H1 (cell line): ENCODE measurements at regions not wholly inside any gene's neighbourhood (a gene's known extent, or its start where the extent isn't known, plus 50 kb on each side); places are given as distances from the start of the nearest gene placed in this dataset.

ENCODE experiments used
- CHD1 ChIP-seq: IDR thresholded peaks from 2 replicates; pipeline ENCODE4 v1.6.1; 2012; ENCODE audit warnings: low read depth, low read length, improper control_type of control experiment
- EZH2 ChIP-seq: fragments of 200-600 bp; sonication (generic); IDR thresholded peaks from 2 replicates; pipeline ENCODE4 v1.7.1; 2012; ENCODE audit warnings: low read depth, mild to moderate bottlenecking, moderate library complexity, low read length, inconsistent platforms; ENCODE audit not compliant: severe bottlenecking
- NANOG ChIP-seq: IDR thresholded peaks from 2 replicates; pipeline ENCODE4 v1.6.1; 2011; ENCODE audit warnings: low read length, low read depth, mild to moderate bottlenecking, inconsistent platforms; ENCODE audit not compliant: insufficient read depth, poor library complexity, severe bottlenecking
- RXRA ChIP-seq: IDR thresholded peaks from 2 replicates; pipeline ENCODE4 v1.6.1; 2011; ENCODE audit warnings: low read depth, mild to moderate bottlenecking, low read length, moderate library complexity; ENCODE audit not compliant: insufficient read depth
- TEAD4 ChIP-seq: IDR thresholded peaks from 2 replicates; pipeline ENCODE4 v1.6.1; 2012; ENCODE audit warnings: low read depth, low read length, inconsistent platforms, mixed read lengths
- YY1 ChIP-seq: IDR thresholded peaks from 2 replicates; pipeline ENCODE4 v1.6.1; 2011; ENCODE audit warnings: low read depth, mild to moderate bottlenecking, low read length
- TF ChIP-seq, protein P1 (sequence below): IDR thresholded peaks from 2 replicates; pipeline ENCODE4 v1.6.1; 2011; ENCODE audit warnings: low read length, improper control_type of control experiment

DNA sequence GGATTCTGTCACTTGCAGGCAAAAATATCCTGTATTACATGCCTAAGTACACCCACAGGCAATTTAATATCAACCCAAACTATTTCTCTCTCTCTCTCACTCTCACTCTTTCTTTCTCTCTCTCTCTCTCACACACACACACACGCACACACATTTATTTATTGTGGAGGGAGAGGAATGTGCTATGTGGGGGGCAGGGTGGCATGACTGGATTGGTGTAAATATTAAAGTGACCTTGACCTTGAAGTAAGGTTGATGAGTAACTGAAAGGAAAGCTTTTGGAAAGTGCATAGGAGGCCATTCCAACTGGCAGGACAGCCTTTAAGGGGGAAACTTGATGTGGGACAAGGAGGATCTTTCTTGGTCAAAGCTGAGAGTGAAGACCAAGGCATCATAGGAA, 589.7 kb upstream of the KIRREL3 start (continued):
- TF ChIP-seq, protein P1, sequence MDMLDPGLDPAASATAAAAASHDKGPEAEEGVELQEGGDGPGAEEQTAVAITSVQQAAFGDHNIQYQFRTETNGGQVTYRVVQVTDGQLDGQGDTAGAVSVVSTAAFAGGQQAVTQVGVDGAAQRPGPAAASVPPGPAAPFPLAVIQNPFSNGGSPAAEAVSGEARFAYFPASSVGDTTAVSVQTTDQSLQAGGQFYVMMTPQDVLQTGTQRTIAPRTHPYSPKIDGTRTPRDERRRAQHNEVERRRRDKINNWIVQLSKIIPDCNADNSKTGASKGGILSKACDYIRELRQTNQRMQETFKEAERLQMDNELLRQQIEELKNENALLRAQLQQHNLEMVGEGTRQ: no peak
- no peak for TF ChIP-seq YY1
- no peak for TF ChIP-seq NANOG
- no peak for TF ChIP-seq TEAD4
- TF ChIP-seq EZH2: no peak
- TF ChIP-seq CHD1: no peak
- no peak for TF ChIP-seq RXRA
- TF ChIP-seq, all 59 proteins: peak for 0
